ENCODE measurements at regions not wholly inside any gene's neighbourhood (a gene's known extent, or its start where the extent isn't known, plus 50 kb on each side); places are given as distances from the start of the nearest gene placed in this dataset.

DNA sequence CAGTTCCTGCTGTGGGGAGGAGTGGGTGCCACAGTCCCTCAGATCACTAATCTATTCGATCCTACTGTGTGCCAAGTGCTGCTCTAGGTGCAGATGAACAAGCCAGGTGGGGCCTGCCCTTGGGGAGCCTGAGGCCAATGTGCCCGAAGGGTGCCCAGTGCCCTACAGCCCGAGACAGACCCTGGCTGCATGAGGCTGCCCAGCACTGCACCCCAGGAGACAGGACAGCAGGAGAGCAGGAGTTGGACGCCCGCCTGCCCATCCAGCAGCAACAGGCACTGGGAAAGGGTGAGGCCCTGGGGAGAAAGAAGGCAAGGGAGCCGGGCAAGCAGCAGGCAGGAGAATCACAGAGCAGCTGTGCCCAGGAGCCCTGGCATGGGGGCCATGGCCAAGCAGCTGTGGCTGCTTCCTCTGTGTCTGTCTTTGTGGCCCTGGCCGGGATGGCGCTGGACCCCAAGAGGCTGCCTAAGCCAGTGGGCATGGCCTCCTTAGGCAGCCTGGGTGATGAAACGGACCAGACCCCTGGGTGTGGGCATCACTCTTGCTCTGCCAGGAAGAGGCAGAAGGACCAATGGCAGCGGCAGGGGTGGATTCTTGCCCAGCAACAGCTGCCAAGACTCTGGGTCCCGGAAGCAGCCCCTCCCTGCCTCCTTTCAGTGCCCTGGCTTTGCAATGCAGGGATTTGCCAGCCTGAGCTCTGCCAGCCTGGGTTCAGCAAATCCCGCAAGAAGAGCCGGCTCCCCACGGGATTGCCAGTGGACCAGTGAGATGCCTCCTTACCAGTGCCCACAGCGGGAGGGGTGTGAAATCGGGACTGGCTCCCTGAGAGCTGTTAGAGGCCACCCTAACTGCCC, 179.6 kb upstream of the TNRC6C start:
- no peaks in the 10 kb centered on the region for H3K36me3 ChIP-seq
- peak; percentile 44 for DNase-seq
- no peaks in the 10 kb centered on the region for H3K9me3 ChIP-seq
- intact Hi-C loops (cut with DNase I; ENCODE audit: low total_unique reads), result no loop called here
- in situ Hi-C loops (cut with MboI; ENCODE audit: low pct_ligation_motif_present in 1 of 4, low pct_unique_long_range_greater_than_20kb in 1 of 4, low sequenced_read_pairs in 3 of 4), result loop anchor here in 1 of 4 donors (10.0 kb wide), 1 partner anchor 236 kb away; no protein-coding TSS in a partner anchor
- no peak overlapping the region for H3K4me3 ChIP-seq
- peak overlapping the region in 3 of 4 donors; percentile 41 to 63 (median 54) for H3K27ac ChIP-seq
- H3K4me1 ChIP-seq, result peaks cover 0 to 7% (median 0%) of the 10 kb centered on the region in 4 donors
- WGBS, 2 donors (ENCODE audit: low coverage in 1 of 2), result 57% methylated on average over 16 of the region's 16 CpGs; no CpG with 5 or more reads in 1 of the 2 donors
- no peak for TF ChIP-seq EP300 (IDR thresholded peaks at IDR 0.05; ENCODE audit: low read depth)
- TF ChIP-seq, protein P1, sequence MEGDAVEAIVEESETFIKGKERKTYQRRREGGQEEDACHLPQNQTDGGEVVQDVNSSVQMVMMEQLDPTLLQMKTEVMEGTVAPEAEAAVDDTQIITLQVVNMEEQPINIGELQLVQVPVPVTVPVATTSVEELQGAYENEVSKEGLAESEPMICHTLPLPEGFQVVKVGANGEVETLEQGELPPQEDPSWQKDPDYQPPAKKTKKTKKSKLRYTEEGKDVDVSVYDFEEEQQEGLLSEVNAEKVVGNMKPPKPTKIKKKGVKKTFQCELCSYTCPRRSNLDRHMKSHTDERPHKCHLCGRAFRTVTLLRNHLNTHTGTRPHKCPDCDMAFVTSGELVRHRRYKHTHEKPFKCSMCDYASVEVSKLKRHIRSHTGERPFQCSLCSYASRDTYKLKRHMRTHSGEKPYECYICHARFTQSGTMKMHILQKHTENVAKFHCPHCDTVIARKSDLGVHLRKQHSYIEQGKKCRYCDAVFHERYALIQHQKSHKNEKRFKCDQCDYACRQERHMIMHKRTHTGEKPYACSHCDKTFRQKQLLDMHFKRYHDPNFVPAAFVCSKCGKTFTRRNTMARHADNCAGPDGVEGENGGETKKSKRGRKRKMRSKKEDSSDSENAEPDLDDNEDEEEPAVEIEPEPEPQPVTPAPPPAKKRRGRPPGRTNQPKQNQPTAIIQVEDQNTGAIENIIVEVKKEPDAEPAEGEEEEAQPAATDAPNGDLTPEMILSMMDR (IDR thresholded peaks at IDR 0.05), result no peak
- no peak for TF ChIP-seq POLR2AphosphoS5 (IDR thresholded peaks at IDR 0.05)
- TF ChIP-seq POLR2A (IDR thresholded peaks at IDR 0.05), result no peak
- peaks cover 5% of the 10 kb centered on the region for H3K27me3 ChIP-seq

- TF ChIP-seq, protein P1 (IDR thresholded peaks at IDR 0.05), result no peak
- TF ChIP-seq EP300 (IDR thresholded peaks at IDR 0.05; ENCODE audit: low read depth) (no peak), POLR2A (IDR thresholded peaks at IDR 0.05) (no peak), POLR2AphosphoS5 (IDR thresholded peaks at IDR 0.05) (no peak)
- peak overlapping the region; percentile 28 to 63 (median 48) for H3K27ac ChIP-seq
- H3K36me3 ChIP-seq, result no peaks in the 10 kb centered on the region
- H3K4me3 ChIP-seq, result no peak overlapping the region
- H3K9me3 ChIP-seq, result no peaks in the 10 kb centered on the region
- 18 to 64% methylated on average over 2 to 16 of the region's 22 CpGs for WGBS, 2 donors (ENCODE audit: low coverage in 1 of 2)
- in situ Hi-C loops (cut with MboI; ENCODE audit: low pct_ligation_motif_present in 1 of 4, low pct_unique_long_range_greater_than_20kb in 1 of 4, low sequenced_read_pairs in 3 of 4) (loop anchor here in 1 of 4 donors (10.0 kb wide), 1 partner anchor 235 kb away; no protein-coding TSS in a partner anchor), intact Hi-C loops (cut with DNase I; ENCODE audit: low total_unique reads) (no loop called here)
- no peak for DNase-seq
- H3K27me3 ChIP-seq, result peaks cover 5% of the 10 kb centered on the region
- H3K4me1 ChIP-seq, result peaks cover 0 to 7% (median 0%) of the 10 kb centered on the region in 4 donors
Measured at GRCh38 chr17:77779711-77780539, 178.6 kb upstream of the TNRC6C start.

DNA sequence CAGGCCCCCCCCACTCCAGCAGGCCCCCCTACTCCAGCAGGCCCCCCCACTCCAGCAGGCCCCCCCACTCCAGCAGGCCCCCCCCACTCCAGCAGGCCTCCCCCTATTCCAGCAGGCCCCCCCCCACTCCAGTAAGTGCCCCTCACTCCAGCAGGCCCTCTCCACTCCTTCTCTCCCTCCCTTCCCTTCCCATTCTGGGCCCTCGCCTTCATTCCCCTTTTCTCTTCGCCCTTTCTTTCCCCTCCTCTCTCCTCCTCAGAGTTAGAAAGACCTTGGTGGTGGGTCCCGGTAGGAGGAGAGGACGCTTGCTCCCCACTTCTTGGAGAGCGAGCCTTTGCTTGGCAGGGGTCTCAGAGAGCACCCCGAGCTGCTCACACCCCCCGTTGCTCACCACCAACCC, 177.0 kb upstream of the TNRC6C start:
- in situ Hi-C loops (cut with MboI; ENCODE audit: low pct_ligation_motif_present in 1 of 4, low pct_unique_long_range_greater_than_20kb in 1 of 4, low sequenced_read_pairs in 3 of 4) (no loop called here), intact Hi-C loops (cut with DNase I; ENCODE audit: low total_unique reads) (no loop called here)
- peaks cover 5% of the 10 kb centered on the region for H3K27me3 ChIP-seq
- DNase-seq, result no peak
- H3K9me3 ChIP-seq, result no peaks in the 10 kb centered on the region
- H3K4me1 ChIP-seq, result peaks cover 0 to 7% (median 0%) of the 10 kb centered on the region in 4 donors
- no peak overlapping the region for H3K4me3 ChIP-seq
- TF ChIP-seq POLR2AphosphoS5 (IDR thresholded peaks at IDR 0.05) (no peak), POLR2A (IDR thresholded peaks at IDR 0.05) (no peak), EP300 (IDR thresholded peaks at IDR 0.05; ENCODE audit: low read depth) (no peak)
- TF ChIP-seq, protein P1 (IDR thresholded peaks at IDR 0.05), result no peak
- H3K27ac ChIP-seq, result no peak overlapping the region
- no peaks in the 10 kb centered on the region for H3K36me3 ChIP-seq
- WGBS, 2 donors (ENCODE audit: low coverage in 1 of 2), result 63 to 77% methylated on average over 5 to 7 of the region's 7 CpGs

- Histone ChIP-seq H3K4me3 (no peak overlapping the region), H3K27ac (no peak overlapping the region), H3K27me3 (peaks cover 5% of the 10 kb centered on the region), H3K9me3 (no peaks in the 10 kb centered on the region), H3K4me1 (peaks cover 0 to 7% (median 0%) of the 10 kb centered on the region in 4 donors), H3K36me3 (no peaks in the 10 kb centered on the region)
- no peak for TF ChIP-seq EP300 (IDR thresholded peaks at IDR 0.05; ENCODE audit: low read depth)
- TF ChIP-seq POLR2A (IDR thresholded peaks at IDR 0.05), result no peak
- no peak for TF ChIP-seq POLR2AphosphoS5 (IDR thresholded peaks at IDR 0.05)
- TF ChIP-seq, protein P1 (IDR thresholded peaks at IDR 0.05), result no peak
- in situ Hi-C loops (cut with MboI; ENCODE audit: low pct_ligation_motif_present in 1 of 4, low pct_unique_long_range_greater_than_20kb in 1 of 4, low sequenced_read_pairs in 3 of 4), result no loop called here
- 64 to 72% methylated on average over 5 to 10 of the region's 10 CpGs for WGBS, 2 donors (ENCODE audit: low coverage in 1 of 2)
- intact Hi-C loops (cut with DNase I; ENCODE audit: low total_unique reads), result no loop called here
- DNase-seq, result no peak
Measured at GRCh38 chr17:77782201-77782600, 176.3 kb upstream of the TNRC6C start.

Measured in transverse colon (tissue), 4 donors.